SJSA1 (cell line): ENCODE measurements at regions not wholly inside any gene's neighbourhood (a gene's known extent, or its start where the extent isn't known, plus 50 kb on each side); places are given as distances from the start of the nearest gene placed in this dataset.

Source experiments
- DNase-seq, 2 experiments: peaks; one replicate each; pipeline ENCODE4 v3.0.0-alpha.2; 2015 to 2020; ENCODE audit warnings: low spot score in 2 of 2, low read depth in 1 of 2
- H3K27ac ChIP-seq: fragments of 250-450 bp; sonication (Bioruptor Pico); 2 replicates; pipeline ENCODE4 v1.5.1; 2020; ENCODE audit warnings: mild to moderate bottlenecking, moderate library complexity
- H3K27me3 ChIP-seq: fragments of 250-450 bp; sonication (Bioruptor Pico); replicated peaks from 2 replicates; pipeline ENCODE4 v1.5.1; 2020; ENCODE audit warnings: mild to moderate bottlenecking, moderate library complexity
- H3K36me3 ChIP-seq: fragments of 250-450 bp; sonication (Bioruptor Pico); 2 replicates; pipeline ENCODE4 v1.5.1; 2020; ENCODE audit warnings: mild to moderate bottlenecking
- H3K4me1 ChIP-seq: fragments of 250-450 bp; sonication (Bioruptor Pico); replicated peaks from 2 replicates; pipeline ENCODE4 v1.6.1; 2021; ENCODE audit warnings: mild to moderate bottlenecking
- H3K4me3 ChIP-seq: fragments of 250-450 bp; sonication (Bioruptor Pico); 2 replicates; pipeline ENCODE4 v1.5.1; 2020; ENCODE audit warnings: mild to moderate bottlenecking
- H3K9me3 ChIP-seq: fragments of 250-450 bp; sonication (Bioruptor Pico); replicated peaks from 2 replicates; pipeline ENCODE4 v1.5.1; 2020; ENCODE audit warnings: mild to moderate bottlenecking

DNA sequence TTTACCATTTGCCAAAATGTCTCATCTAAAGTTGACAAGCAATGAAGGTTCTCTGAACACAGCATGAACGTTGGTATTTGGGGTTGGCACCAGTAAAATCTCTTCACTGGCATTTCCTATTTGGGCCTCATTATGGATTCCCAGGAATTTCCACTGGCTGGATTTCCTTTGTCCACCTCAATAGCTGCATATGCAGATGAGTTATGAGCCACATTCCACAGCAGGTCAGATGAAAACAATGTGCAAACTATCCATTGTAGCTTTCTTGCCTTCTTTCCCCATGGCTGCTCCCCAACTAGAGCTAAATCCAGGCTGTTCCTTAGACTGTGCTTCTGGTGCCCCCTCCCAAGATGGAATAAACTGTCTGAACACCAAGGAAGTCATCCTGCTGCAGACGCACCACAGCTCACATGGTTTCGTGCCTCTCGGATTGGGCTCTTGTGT lies 168.1 kb upstream of the FGGY start:
- Histone ChIP-seq H3K36me3 (no peaks in the 10 kb centered on the region), H3K27me3 (no peaks in the 10 kb centered on the region), H3K27ac (peak overlapping the region; percentile 88), H3K9me3 (no peaks in the 10 kb centered on the region), H3K4me3 (no peak overlapping the region), H3K4me1 (peaks cover 43% of the 10 kb centered on the region)
- DNase-seq, result peak; percentile 73 to 78

DNA sequence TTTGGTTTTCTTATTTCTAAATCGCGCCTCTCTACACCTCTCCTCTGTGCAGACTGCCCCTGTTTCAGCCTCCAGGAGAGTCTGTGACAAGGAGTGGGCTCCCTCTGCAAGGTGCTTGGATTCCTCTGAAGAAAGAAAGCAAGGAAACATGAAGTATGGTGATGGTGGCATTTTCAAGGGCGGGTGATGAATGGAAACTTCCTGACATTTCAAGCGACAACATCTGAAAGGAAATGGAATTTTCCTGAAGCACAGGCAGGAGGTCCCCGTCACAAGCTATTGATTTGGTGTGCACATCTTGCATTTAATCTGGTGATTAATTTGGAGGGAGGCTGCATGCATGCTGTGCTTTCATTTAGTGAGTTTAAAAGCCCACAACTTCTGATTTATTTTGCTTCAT lies 164.6 kb upstream of the FGGY start:
- H3K27ac ChIP-seq, result no peak overlapping the region
- H3K4me1 ChIP-seq, result peaks cover 34% of the 10 kb centered on the region
- no peaks in the 10 kb centered on the region for H3K36me3 ChIP-seq
- H3K9me3 ChIP-seq, result no peaks in the 10 kb centered on the region
- no peak for DNase-seq
- H3K4me3 ChIP-seq, result no peak overlapping the region
- H3K27me3 ChIP-seq, result no peaks in the 10 kb centered on the region

DNA sequence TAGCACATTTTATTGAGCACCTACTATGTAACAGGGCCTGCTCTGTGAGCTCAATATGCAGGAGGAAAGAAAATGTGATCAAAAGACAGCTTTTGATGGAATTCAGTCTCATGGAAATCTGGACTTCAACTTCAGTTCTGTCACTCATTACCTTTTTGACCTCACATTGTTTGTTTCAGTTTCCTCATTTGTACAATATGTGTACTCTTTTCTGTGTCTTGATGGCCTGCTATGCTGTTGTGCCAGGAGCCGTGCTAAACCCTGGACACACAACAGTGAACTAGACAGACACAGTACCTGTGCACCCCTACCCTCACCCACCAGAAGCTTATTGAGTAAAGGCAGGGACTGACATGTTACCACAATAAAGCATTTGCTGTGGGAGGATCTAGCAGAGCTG lies 162.9 kb upstream of the FGGY start:
- H3K4me1 ChIP-seq, result peaks cover 18% of the 10 kb centered on the region
- no peak overlapping the region for H3K4me3 ChIP-seq
- H3K9me3 ChIP-seq, result no peaks in the 10 kb centered on the region
- H3K27ac ChIP-seq, result no peak overlapping the region
- no peaks in the 10 kb centered on the region for H3K36me3 ChIP-seq
- H3K27me3 ChIP-seq, result no peaks in the 10 kb centered on the region
- DNase-seq, result no peak

DNA sequence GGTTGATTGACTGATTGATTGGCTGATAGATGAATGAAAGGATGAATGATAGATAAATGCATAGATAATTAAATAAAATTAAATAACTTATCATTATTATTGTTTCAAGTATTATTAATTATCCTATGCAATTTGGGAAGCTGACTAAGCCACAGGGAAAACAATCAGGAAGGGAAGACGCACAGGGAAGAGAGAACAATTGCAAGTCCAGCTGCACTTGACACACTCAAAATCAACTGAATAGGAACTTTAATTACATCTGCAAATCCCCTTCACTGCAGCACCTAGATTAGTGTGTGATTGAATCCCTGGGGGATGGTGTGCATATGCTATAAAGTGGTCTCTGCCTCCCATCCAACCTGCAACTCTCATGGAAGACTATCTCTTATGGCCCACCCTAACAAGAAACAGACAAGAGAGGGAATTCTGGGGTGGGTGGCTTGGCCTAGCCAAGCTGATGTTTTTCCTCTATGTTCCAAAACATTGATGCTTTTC lies 161.1 kb upstream of the FGGY start:
- DNase-seq, result no peak
- no peaks in the 10 kb centered on the region for H3K4me1 ChIP-seq
- no peaks in the 10 kb centered on the region for H3K27me3 ChIP-seq
- H3K9me3 ChIP-seq, result no peaks in the 10 kb centered on the region
- no peak overlapping the region for H3K4me3 ChIP-seq
- no peaks in the 10 kb centered on the region for H3K36me3 ChIP-seq
- H3K27ac ChIP-seq, result no peak overlapping the region

DNA sequence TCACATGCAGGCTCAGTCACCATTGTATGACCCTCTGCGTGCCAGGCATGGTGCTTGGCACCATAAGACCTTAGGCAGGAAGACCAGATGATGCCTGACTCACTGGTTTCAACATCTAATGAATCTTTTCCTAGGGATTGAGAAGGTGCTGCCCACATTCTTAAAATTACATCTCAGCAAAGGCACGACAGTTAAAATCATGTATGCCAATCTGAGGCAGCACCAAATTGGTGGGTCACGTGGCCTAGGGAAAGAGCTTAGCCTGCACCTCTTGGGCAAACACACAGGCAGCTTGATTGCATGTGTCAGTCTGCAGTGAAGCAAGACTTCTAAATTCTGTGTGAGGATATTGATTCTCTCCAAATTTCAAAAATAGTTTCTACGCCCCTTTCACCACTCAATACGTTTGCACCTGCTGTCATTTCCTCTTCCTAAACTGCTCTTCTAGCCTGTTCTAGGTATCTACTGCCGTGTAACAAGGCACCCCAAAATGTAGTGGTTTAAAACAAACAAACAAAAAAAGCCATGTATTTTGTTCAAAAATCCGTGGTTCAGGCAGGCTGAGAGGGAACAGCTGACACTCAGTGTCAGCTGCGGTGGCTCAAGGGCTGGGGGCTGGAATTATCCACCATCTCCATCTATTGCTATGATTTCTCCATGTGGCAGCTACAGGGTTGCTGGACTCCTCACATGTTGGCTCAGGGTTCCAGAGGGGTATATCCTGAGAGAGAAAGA lies 160.2 kb upstream of the FGGY start:
- H3K36me3 ChIP-seq, result no peaks in the 10 kb centered on the region
- no peak overlapping the region for H3K4me3 ChIP-seq
- H3K27ac ChIP-seq, result no peak overlapping the region
- DNase-seq, result no peak
- H3K27me3 ChIP-seq, result no peaks in the 10 kb centered on the region
- peaks cover 6% of the 10 kb centered on the region for H3K4me1 ChIP-seq
- no peaks in the 10 kb centered on the region for H3K9me3 ChIP-seq

DNA sequence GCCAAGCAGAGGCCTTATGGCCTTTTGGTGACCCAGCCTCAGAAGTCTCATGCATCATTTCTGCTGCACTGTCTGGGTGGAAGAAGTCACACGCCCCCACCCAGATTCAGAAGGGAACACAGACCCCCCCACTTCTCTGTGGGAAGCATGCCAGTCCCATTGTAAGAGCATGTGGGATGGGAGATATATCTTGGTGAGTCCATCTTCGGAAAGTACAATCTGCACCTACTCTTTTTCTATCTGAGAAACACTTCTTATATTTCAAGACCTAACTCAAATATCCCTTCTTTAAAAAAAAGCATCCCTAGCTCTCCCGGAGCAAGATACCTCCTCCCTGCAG lies 159.6 kb upstream of the FGGY start:
- no peak overlapping the region for H3K27ac ChIP-seq
- no peaks in the 10 kb centered on the region for H3K36me3 ChIP-seq
- H3K9me3 ChIP-seq, result no peaks in the 10 kb centered on the region
- peaks cover 10% of the 10 kb centered on the region for H3K4me1 ChIP-seq
- H3K4me3 ChIP-seq, result no peak overlapping the region
- no peak for DNase-seq
- no peaks in the 10 kb centered on the region for H3K27me3 ChIP-seq

DNA sequence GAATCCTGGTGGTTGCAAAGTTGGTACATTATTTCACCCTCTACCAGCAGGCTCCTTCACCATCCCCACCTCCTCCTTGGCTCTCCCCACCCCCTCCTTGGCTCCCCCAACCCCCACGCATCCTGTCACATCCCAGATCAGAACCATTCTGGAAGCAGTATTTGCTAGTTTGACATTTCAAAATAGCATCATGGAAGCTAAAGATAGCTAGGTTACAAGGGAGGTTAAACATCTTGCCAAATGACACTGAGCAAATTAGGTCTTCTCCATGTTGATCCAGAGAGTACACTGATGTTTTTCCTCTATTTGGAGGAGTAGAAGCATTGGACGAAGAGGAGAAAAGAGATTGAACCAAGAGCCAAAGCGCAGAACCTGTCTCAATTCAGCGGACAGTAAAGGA lies 158.9 kb upstream of the FGGY start:
- DNase-seq, result no peak
- H3K36me3 ChIP-seq, result no peaks in the 10 kb centered on the region
- H3K27ac ChIP-seq, result no peak overlapping the region
- no peaks in the 10 kb centered on the region for H3K9me3 ChIP-seq
- H3K4me3 ChIP-seq, result no peak overlapping the region
- peaks cover 17% of the 10 kb centered on the region for H3K4me1 ChIP-seq
- no peaks in the 10 kb centered on the region for H3K27me3 ChIP-seq

DNA sequence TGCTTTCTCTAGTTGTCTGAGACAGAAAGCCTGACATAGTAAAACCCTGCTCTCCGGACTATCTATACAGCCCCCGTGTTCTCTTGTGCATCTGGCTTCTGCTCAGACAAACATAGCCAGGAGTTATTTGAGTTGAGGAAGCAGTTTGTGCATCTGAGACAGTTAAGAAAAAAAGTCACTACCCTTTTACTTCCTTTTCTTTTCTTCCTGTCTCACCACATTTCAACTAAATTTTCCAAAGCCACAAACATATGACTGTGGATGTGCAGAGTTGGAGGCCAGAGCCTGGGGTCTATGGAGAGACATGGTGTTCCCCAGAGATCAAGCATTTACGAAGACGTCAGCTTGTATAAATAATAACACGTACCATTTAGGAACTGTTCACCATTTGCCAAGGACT lies 158.5 kb upstream of the FGGY start:
- Histone ChIP-seq H3K4me1 (peaks cover 22% of the 10 kb centered on the region), H3K27ac (no peak overlapping the region), H3K27me3 (no peaks in the 10 kb centered on the region), H3K4me3 (no peak overlapping the region), H3K36me3 (no peaks in the 10 kb centered on the region), H3K9me3 (no peaks in the 10 kb centered on the region)
- DNase-seq, result no peak

DNA sequence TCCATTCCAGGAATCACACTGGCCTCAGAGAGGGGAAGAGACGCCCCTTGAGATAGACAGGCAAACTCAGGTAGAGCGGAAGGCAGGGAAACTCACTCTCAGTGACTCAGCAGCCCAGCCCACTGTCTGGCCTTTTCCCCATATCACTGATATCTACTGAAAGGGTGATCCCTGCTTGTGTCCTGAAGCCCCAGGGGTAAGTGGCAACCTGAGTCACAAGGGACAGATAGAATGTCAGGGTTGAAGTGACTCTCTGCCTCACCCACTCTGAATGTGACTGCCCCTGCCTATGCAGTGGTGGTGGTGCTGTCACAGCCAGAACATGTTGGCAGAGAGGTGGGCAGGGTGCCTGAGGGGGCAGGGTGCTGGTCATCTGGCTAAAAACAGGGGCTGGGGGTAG lies 157.5 kb upstream of the FGGY start:
- Histone ChIP-seq H3K9me3 (no peaks in the 10 kb centered on the region), H3K27ac (no peak overlapping the region), H3K4me1 (peaks cover 32% of the 10 kb centered on the region), H3K27me3 (no peaks in the 10 kb centered on the region), H3K36me3 (no peaks in the 10 kb centered on the region), H3K4me3 (no peak overlapping the region)
- no peak for DNase-seq

DNA sequence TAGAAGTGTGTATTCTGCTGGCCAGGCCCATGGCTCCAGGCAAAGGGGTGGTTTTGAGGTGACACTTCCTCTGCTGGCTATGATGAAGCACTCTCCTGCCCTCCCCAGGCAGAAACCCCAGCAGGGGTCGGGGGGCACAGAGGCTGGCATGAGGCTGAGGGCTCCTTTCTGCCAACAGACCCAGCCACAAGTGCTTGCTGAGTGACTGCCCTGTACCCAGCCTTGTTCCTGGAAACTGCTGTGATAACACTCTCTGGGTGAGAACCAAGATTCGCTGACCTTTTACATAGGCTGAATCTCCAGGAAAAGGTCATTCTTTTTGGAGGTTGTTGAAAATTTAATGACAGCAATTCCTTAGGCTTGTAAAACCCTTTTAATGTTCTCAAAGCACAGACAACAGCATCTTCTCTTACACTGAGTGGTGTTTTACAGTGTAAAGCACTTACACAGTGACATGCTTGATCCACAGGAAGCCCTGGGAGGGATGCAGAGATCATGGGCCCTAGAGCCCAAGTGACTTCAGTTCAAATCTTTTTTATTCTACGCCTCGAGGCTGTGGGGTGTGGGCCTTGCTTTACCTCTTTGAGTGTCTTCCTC lies 155.5 kb upstream of the FGGY start:
- H3K4me3 ChIP-seq, result no peak overlapping the region
- H3K4me1 ChIP-seq, result peaks cover 41% of the 10 kb centered on the region
- H3K36me3 ChIP-seq, result no peaks in the 10 kb centered on the region
- no peaks in the 10 kb centered on the region for H3K9me3 ChIP-seq
- H3K27ac ChIP-seq, result no peak overlapping the region
- H3K27me3 ChIP-seq, result no peaks in the 10 kb centered on the region
- no peak for DNase-seq

DNA sequence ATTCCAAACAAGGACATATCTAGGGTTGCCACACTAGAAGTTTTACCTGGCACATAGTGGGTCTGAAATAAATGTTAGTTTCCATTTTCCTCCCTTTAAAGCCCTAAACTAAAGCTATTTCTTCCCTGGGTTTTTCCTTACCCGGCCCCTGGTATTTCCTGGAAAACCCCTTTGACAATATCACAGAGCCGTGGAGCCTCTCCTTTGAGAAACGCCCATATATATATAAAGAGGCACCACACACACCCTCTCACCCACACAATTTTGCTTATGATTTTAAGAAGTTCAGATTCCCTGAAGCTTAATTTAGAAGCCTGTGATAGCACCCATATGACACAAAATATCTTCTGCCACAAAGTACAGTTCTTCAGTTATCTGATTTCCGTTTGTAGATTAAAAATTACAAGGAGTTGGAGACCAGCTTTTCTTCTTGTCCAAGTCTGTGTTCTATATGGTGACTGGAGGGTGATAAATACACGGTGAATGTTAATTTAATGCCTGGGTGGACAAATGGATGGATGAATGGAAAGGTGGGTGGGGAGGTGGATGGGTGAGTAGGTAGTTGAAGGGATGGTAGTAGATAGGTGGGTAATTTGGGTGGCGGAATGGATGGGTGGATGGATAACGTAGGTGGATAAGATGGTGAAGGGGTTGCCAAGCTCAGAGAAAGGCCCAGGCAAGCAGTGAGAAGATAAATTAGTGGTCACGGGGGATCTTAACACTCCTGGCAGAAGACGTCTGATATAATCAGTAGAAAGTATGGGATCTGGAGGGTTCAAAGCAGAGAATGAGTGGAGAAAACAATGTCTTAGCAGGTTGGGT lies 154.4 kb upstream of the FGGY start:
- peaks cover 51% of the 10 kb centered on the region for H3K4me1 ChIP-seq

DNA sequence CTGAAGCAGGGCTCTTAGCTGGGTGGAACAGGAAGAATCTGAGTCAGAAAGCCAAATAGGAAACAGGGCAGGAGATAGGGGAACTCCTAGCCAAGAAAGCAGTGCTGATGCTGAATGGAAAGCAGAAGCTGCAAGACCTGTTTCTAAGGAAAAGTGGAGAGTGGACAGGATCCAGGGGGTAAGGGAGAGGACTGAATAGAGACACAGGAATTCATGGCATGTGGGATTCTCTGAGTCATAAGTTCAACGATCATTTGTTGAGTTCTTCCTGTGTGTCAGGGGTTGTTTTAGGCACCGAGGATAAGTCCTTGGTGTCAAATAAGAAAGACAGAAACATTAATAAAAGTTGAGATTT lies 153.8 kb upstream of the FGGY start:
- Histone ChIP-seq H3K4me1 (peaks cover 53% of the 10 kb centered on the region), H3K27me3 (no peaks in the 10 kb centered on the region), H3K27ac (peak overlapping the region; percentile 77), H3K4me3 (no peak overlapping the region), H3K36me3 (no peaks in the 10 kb centered on the region), H3K9me3 (no peaks in the 10 kb centered on the region)
- peak; percentile 86 to 88 for DNase-seq

More for the DNA sequence above, 154.4 kb upstream of the FGGY start:
- peak overlapping the region; percentile 77 for H3K27ac ChIP-seq
- no peaks in the 10 kb centered on the region for H3K36me3 ChIP-seq
- no peaks in the 10 kb centered on the region for H3K9me3 ChIP-seq
- no peak for DNase-seq
- H3K27me3 ChIP-seq, result no peaks in the 10 kb centered on the region
- H3K4me3 ChIP-seq, result no peak overlapping the region

DNA sequence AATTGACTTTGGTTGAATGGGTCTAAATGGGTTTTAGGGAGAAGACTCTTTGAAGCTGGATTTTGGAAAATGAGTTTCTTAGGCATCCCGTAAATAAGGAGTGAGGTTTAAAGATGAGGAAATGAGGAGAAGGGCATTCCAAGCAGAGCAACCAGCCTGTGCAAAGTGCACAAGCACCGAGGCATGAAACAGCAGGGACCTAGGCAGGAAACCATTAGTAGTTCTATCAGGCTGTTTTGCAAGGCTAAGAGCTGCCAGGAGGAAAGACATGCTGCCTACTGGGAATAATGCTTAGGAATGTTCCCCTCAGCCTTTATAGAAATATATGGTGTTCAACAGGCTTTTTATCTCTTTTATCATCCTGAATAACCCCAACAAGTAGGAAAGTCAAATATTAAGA lies 153.1 kb upstream of the FGGY start:
- peaks cover 53% of the 10 kb centered on the region for H3K4me1 ChIP-seq
- H3K27ac ChIP-seq, result peak overlapping the region; percentile 77
- no peaks in the 10 kb centered on the region for H3K27me3 ChIP-seq
- DNase-seq, result no peak
- H3K4me3 ChIP-seq, result no peak overlapping the region
- no peaks in the 10 kb centered on the region for H3K9me3 ChIP-seq
- no peaks in the 10 kb centered on the region for H3K36me3 ChIP-seq

DNA sequence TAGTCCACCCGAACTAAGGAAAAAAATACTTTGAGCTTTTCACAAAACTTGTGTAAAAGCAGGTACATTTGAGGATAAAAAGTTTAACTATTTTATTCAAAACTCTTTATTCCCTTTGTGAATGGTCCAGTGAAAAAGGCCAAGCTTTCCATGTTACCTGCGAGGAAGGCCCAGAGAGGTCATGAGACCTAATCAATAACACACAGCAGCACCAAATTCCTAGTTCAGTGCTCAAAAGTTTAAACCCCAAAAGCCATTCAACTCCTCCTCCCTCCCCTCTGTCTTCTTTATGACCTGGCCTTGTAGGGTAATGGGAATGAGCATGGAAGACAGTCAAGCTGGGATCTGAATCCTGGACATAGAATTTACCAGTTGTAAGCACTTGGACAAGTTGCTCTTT lies 151.9 kb upstream of the FGGY start:
- no peaks in the 10 kb centered on the region for H3K36me3 ChIP-seq
- H3K27me3 ChIP-seq, result no peaks in the 10 kb centered on the region
- no peak overlapping the region for H3K4me3 ChIP-seq
- H3K9me3 ChIP-seq, result no peaks in the 10 kb centered on the region
- H3K27ac ChIP-seq, result no peak overlapping the region
- H3K4me1 ChIP-seq, result peaks cover 56% of the 10 kb centered on the region
- DNase-seq, result no peak
